ENCODE measurements at regions not wholly inside any gene's neighbourhood (a gene's known extent, or its start where the extent isn't known, plus 50 kb on each side); places are given as distances from the start of the nearest gene placed in this dataset.

GRCh38 chr7:89514970-89515369 lies 639.3 kb upstream of the STEAP1 start:
- no peak for TF ChIP-seq CTCF (IDR thresholded peaks at IDR 0.05; ENCODE audit: borderline replicate concordance)
- no peak overlapping the region for H3K4me3 ChIP-seq

GRCh38 chr7:89517815-89518214 lies 636.5 kb upstream of the STEAP1 start:
- H3K36me3 ChIP-seq = no peaks in the 10 kb centered on the region
- no peak overlapping the region for H3K27ac ChIP-seq (replicated peaks)
- intact Hi-C loops (cut with micrococcal nuclease) = no loop called here
- no peak overlapping the region for H3K4me3 ChIP-seq
- no peaks in the 10 kb centered on the region for H3K27me3 ChIP-seq (ENCODE audit: low read depth)
- no peak for DNase-seq
- H3K4me1 ChIP-seq = no peaks in the 10 kb centered on the region
- H3K9me3 ChIP-seq (replicated peaks) = peaks cover 13% of the 10 kb centered on the region
- no peak for TF ChIP-seq CTCF (IDR thresholded peaks at IDR 0.05; ENCODE audit: borderline replicate concordance)

More at GRCh38 chr7:89514970-89515369, 639.3 kb upstream of the STEAP1 start:
- intact Hi-C loops (cut with micrococcal nuclease) = no loop called here
- Histone ChIP-seq H3K36me3 (no peaks in the 10 kb centered on the region), H3K27me3 (ENCODE audit: low read depth) (no peaks in the 10 kb centered on the region), H3K4me1 (no peaks in the 10 kb centered on the region), H3K9me3 (replicated peaks) (peaks cover 13% of the 10 kb centered on the region), H3K27ac (replicated peaks) (no peak overlapping the region)
- DNase-seq = no peak

GRCh38 chr7:89549768-89550167 lies 604.5 kb upstream of the STEAP1 start:
- no peaks in the 10 kb centered on the region for H3K27me3 ChIP-seq (ENCODE audit: low read depth)
- H3K4me3 ChIP-seq = no peak overlapping the region
- no peaks in the 10 kb centered on the region for H3K4me1 ChIP-seq
- no peaks in the 10 kb centered on the region for H3K36me3 ChIP-seq
- no peak for DNase-seq
- intact Hi-C loops (cut with micrococcal nuclease) = no loop called here
- no peak overlapping the region for H3K27ac ChIP-seq (replicated peaks)
- peaks cover 12% of the 10 kb centered on the region for H3K9me3 ChIP-seq (replicated peaks)
- no peak for TF ChIP-seq CTCF (IDR thresholded peaks at IDR 0.05; ENCODE audit: borderline replicate concordance)

GRCh38 chr7:89554209-89554608 lies 600.1 kb upstream of the STEAP1 start:
- no peaks in the 10 kb centered on the region for H3K36me3 ChIP-seq
- no peaks in the 10 kb centered on the region for H3K9me3 ChIP-seq (replicated peaks)
- no peak for DNase-seq
- no peaks in the 10 kb centered on the region for H3K4me1 ChIP-seq
- no peak overlapping the region for H3K4me3 ChIP-seq
- no peak for TF ChIP-seq CTCF (IDR thresholded peaks at IDR 0.05; ENCODE audit: borderline replicate concordance)
- H3K27ac ChIP-seq (replicated peaks) = no peak overlapping the region
- H3K27me3 ChIP-seq (ENCODE audit: low read depth) = no peaks in the 10 kb centered on the region
- intact Hi-C loops (cut with micrococcal nuclease) = no loop called here

- Histone ChIP-seq H3K4me3 (no peak overlapping the region), H3K9me3 (replicated peaks) (peaks cover 3% of the 10 kb centered on the region), H3K27ac (replicated peaks) (no peak overlapping the region), H3K36me3 (no peaks in the 10 kb centered on the region), H3K4me1 (no peaks in the 10 kb centered on the region), H3K27me3 (ENCODE audit: low read depth) (no peaks in the 10 kb centered on the region)
- intact Hi-C loops (cut with micrococcal nuclease) = no loop called here
- TF ChIP-seq CTCF (IDR thresholded peaks at IDR 0.05; ENCODE audit: borderline replicate concordance) = no peak
- DNase-seq = no peak
Measured at GRCh38 chr7:89559596-89559995, 594.7 kb upstream of the STEAP1 start.

GRCh38 chr7:89563597-89563996 lies 590.7 kb upstream of the STEAP1 start:
- TF ChIP-seq CTCF (IDR thresholded peaks at IDR 0.05; ENCODE audit: borderline replicate concordance) = no peak
- no peaks in the 10 kb centered on the region for H3K27me3 ChIP-seq (ENCODE audit: low read depth)
- no peak for DNase-seq
- no peak overlapping the region for H3K4me3 ChIP-seq
- intact Hi-C loops (cut with micrococcal nuclease) = no loop called here
- no peak overlapping the region for H3K27ac ChIP-seq (replicated peaks)
- H3K9me3 ChIP-seq (replicated peaks) = peaks cover 25% of the 10 kb centered on the region
- no peaks in the 10 kb centered on the region for H3K4me1 ChIP-seq
- H3K36me3 ChIP-seq = no peaks in the 10 kb centered on the region

Measured in left ventricle myocardium inferior (tissue), 1 donor.